Endodermal cell (in vitro differentiated cells): ENCODE measurements at regions not wholly inside any gene's neighbourhood (a gene's known extent, or its start where the extent isn't known, plus 50 kb on each side); places are given as distances from the start of the nearest gene placed in this dataset.

Experiments used
- DNase-seq: peaks from one replicate; pipeline ENCODE4 v3.0.0-alpha.2; 2017
- H3K27ac ChIP-seq: 2 replicates; pipeline ENCODE4 v1.5.1; 2013; ENCODE audit warnings: mild to moderate bottlenecking, low read depth, low read length, moderate library complexity
- H3K27me3 ChIP-seq: 2 replicates; pipeline ENCODE4 v1.6.1; 2013; ENCODE audit warnings: mild to moderate bottlenecking, low read length, moderate library complexity; ENCODE audit not compliant: insufficient read depth, control insufficient read depth, poor library complexity, severe bottlenecking
- H3K36me3 ChIP-seq: 2 replicates; pipeline ENCODE4 v1.7.0; 2013; ENCODE audit warnings: mild to moderate bottlenecking, low read length, moderate library complexity; ENCODE audit not compliant: control insufficient read depth, insufficient read depth
- H3K4me1 ChIP-seq: one replicate; pipeline ENCODE4 v1.7.0; 2013; ENCODE audit warnings: low read length; ENCODE audit not compliant: control insufficient read depth, insufficient read depth
- H3K4me3 ChIP-seq: 2 replicates; pipeline ENCODE4 v1.5.1; 2013; ENCODE audit warnings: mild to moderate bottlenecking, low read length, moderate library complexity
- H3K9ac ChIP-seq: 2 replicates; pipeline ENCODE4 v1.6.1; 2013; ENCODE audit warnings: mild to moderate bottlenecking, low read length, moderate library complexity; ENCODE audit not compliant: poor library complexity, severe bottlenecking; ENCODE audit errors: extremely low read depth
- H3K9me3 ChIP-seq: 2 replicates; pipeline ENCODE4 v1.6.1; 2013; ENCODE audit warnings: mild to moderate bottlenecking, low read length, moderate library complexity; ENCODE audit not compliant: control insufficient read depth
- H3K27ac Mint-ChIP-seq: 2 replicates; pipeline ENCODE4 v1.8.0; 2020; ENCODE audit warnings: mixed read lengths
- H3K27me3 Mint-ChIP-seq: 2 replicates; pipeline ENCODE4 v1.8.0; 2021; ENCODE audit warnings: mild to moderate bottlenecking, mixed read lengths; ENCODE audit not compliant: insufficient read depth
- H3K36me3 Mint-ChIP-seq: 2 replicates; pipeline ENCODE4 v1.8.0; 2020; ENCODE audit warnings: low read depth, mixed read lengths
- H3K4me1 Mint-ChIP-seq: 2 replicates; pipeline ENCODE4 v1.8.0; 2020; ENCODE audit warnings: mixed read lengths
- H3K4me3 Mint-ChIP-seq: 2 replicates; pipeline ENCODE4 v1.8.0; 2020; ENCODE audit warnings: mild to moderate bottlenecking, moderate library complexity, mixed read lengths
- H3K9me3 Mint-ChIP-seq: 2 replicates; pipeline ENCODE4 v1.8.0; 2020; ENCODE audit warnings: mild to moderate bottlenecking, mixed read lengths
- CTCF ChIP-seq: fragments of 200-600 bp; sonication (generic); conservative IDR thresholded peaks from 2 replicates; pipeline ENCODE4 v1.5.0; 2021; ENCODE audit warnings: antibody characterized with exemption, mild to moderate bottlenecking
- WGBS, 2 experiments: methylation state at CpG; one replicate each; pipeline versions ENCODE4 v1.1.5 to v1.1.7; 2013; ENCODE audit warnings: missing lambda C conversion rate in 2 of 2, mixed read lengths in 1 of 2; ENCODE audit not compliant: insufficient coverage in 1 of 2, insufficient read length in 1 of 2; 5-methylcytosine and 5-hydroxymethylcytosine counted together

GRCh38 chr6:133101790-133102189 lies 139.4 kb upstream of the EYA4 start:
- Histone ChIP-seq H3K36me3 (no peaks in the 10 kb centered on the region), H3K4me3 (no peak overlapping the region), H3K9ac (no peak overlapping the region), H3K9me3 (no peaks in the 10 kb centered on the region), H3K27me3 (no peaks in the 10 kb centered on the region), H3K4me1 (peaks cover 4% of the 10 kb centered on the region), H3K27ac (no peak overlapping the region)
- Mint-ChIP-seq H3K4me1 (peaks cover 8% of the 10 kb centered on the region), H3K27ac (no peak overlapping the region), H3K27me3 (no peaks in the 10 kb centered on the region), H3K9me3 (no peaks in the 10 kb centered on the region), H3K4me3 (no peak overlapping the region), H3K36me3 (no peaks in the 10 kb centered on the region)
- no peak for DNase-seq
- TF ChIP-seq CTCF = no peak

- Histone ChIP-seq H3K9ac (no peak overlapping the region), H3K4me1 (no peaks in the 10 kb centered on the region), H3K36me3 (no peaks in the 10 kb centered on the region), H3K9me3 (no peaks in the 10 kb centered on the region), H3K4me3 (no peak overlapping the region), H3K27me3 (no peaks in the 10 kb centered on the region), H3K27ac (no peak overlapping the region)
- Mint-ChIP-seq H3K4me3 (no peak overlapping the region), H3K9me3 (no peaks in the 10 kb centered on the region), H3K36me3 (no peaks in the 10 kb centered on the region), H3K27me3 (no peaks in the 10 kb centered on the region), H3K27ac (no peak overlapping the region), H3K4me1 (peaks cover 3% of the 10 kb centered on the region)
- no peak for DNase-seq
- 89 to 100% methylated on average over 2 of the region's 2 CpGs for WGBS, 2 experiments
- TF ChIP-seq CTCF = no peak
Measured at GRCh38 chr6:133106934-133107333, 134.2 kb upstream of the EYA4 start.

GRCh38 chr6:133108419-133108818 lies 132.7 kb upstream of the EYA4 start:
- Histone ChIP-seq H3K9ac (no peak overlapping the region), H3K9me3 (no peaks in the 10 kb centered on the region), H3K4me1 (no peaks in the 10 kb centered on the region), H3K4me3 (no peak overlapping the region), H3K36me3 (no peaks in the 10 kb centered on the region), H3K27me3 (no peaks in the 10 kb centered on the region), H3K27ac (no peak overlapping the region)
- no peak for DNase-seq
- no peak for TF ChIP-seq CTCF
- Mint-ChIP-seq H3K4me3 (no peak overlapping the region), H3K9me3 (no peaks in the 10 kb centered on the region), H3K27ac (no peak overlapping the region), H3K4me1 (peaks cover 3% of the 10 kb centered on the region), H3K36me3 (no peaks in the 10 kb centered on the region), H3K27me3 (no peaks in the 10 kb centered on the region)
- WGBS, 2 experiments = 92 to 100% methylated on average over 1 to 2 of the region's 2 CpGs
